Endothelial cell of umbilical vein (primary cell): ENCODE measurements at regions not wholly inside any gene's neighbourhood (a gene's known extent, or its start where the extent isn't known, plus 50 kb on each side); places are given as distances from the start of the nearest gene placed in this dataset.
"Not testable (repeated sequence)": the region's sequence is repeated elsewhere in the genome, so short reads cannot be mapped to it uniquely, and the experiment has no call there.

Experiments used
- BruUV-seq: library from RNA; stranded (reverse); fragments of 400-500 nt; replicated peaks from 2 replicates; lab custom pipeline; 2021; lab: Mats Ljungman, UMichigan
- CTCF ChIA-PET: fragments of 300-600, 350-600 bp; sonication (Branson Sonifier 250); formaldehyde crosslinking; loops from one replicate; lab custom pipeline; 2021; ENCODE audit warnings: antibody characterized with exemption, inconsistent platforms; lab: Charles Lee
- POLR2A ChIA-PET: fragments of 300-600, 350-600 bp; sonication (Branson Sonifier 250); formaldehyde crosslinking; loops from one replicate; lab custom pipeline; 2021; ENCODE audit warnings: antibody characterized with exemption, inconsistent platforms; lab: Charles Lee
- DNase-seq: peaks from one replicate; pipeline ENCODE4 v3.0.0-alpha.2; 2011; ENCODE audit warnings: low read depth, low spot score
- FAIRE-seq: peaks from 2 replicates; lab custom pipeline; 2011; peaks lifted over from hg19 to GRCh38; lab: Jason Lieb, UNC
- H2AFZ ChIP-seq: 2 replicates; pipeline ENCODE4 v1.6.0; 2012; ENCODE audit warnings: low read depth, low read length, control low read depth, inconsistent platforms
- H3K27ac ChIP-seq: 2 replicates; pipeline ENCODE4 v1.5.1; 2011; ENCODE audit warnings: low read depth, mild to moderate bottlenecking, control low read depth, low read length, moderate library complexity; ENCODE audit not compliant: insufficient read depth
- H3K27me3 ChIP-seq, 2 experiments: 2 replicates each; pipeline versions ENCODE4 v1.6.0 to v1.6.1; 2011; ENCODE audit warnings: low read length in 2 of 2, mixed read lengths in 1 of 2; ENCODE audit not compliant: control insufficient read depth in 2 of 2, insufficient read depth in 2 of 2
- H3K36me3 ChIP-seq, 2 experiments: 2 replicates in 1 of 2; 3 replicates in 1 of 2; pipeline ENCODE4 v1.5.1; 2011; ENCODE audit warnings: low read length in 2 of 2, mild to moderate bottlenecking in 1 of 2, moderate library complexity in 1 of 2; ENCODE audit not compliant: control insufficient read depth in 2 of 2, insufficient read depth in 2 of 2; ENCODE audit errors: extremely low read depth in 1 of 2
- H3K4me1 ChIP-seq: 3 replicates; pipeline ENCODE4 v1.5.1; 2011; ENCODE audit warnings: mild to moderate bottlenecking, low read length; ENCODE audit not compliant: control insufficient read depth, insufficient read depth; ENCODE audit errors: extremely low read depth
- H3K4me2 ChIP-seq: 2 replicates; pipeline ENCODE4 v1.6.1; 2011; ENCODE audit warnings: low read length, control low read depth, mixed read lengths; ENCODE audit not compliant: insufficient read depth
- H3K4me3 ChIP-seq, 3 experiments: fragments of 200-600 bp in 1 of 3; sonication (generic), shearing (Covaris generic) in 1 of 3; replicated peaks in 1 of 3; 2 replicates each; pipeline ENCODE4 v1.5.1; 2011 to 2016; ENCODE audit warnings: control low read depth in 3 of 3, low read length in 3 of 3, mild to moderate bottlenecking in 2 of 3, inconsistent platforms in 1 of 3, low read depth in 1 of 3, moderate library complexity in 1 of 3; ENCODE audit not compliant: insufficient read depth in 1 of 3
- H3K79me2 ChIP-seq: 2 replicates; pipeline ENCODE4 v1.6.0; 2012; ENCODE audit warnings: low read length, inconsistent platforms; ENCODE audit not compliant: control insufficient read depth, insufficient read depth
- H3K9ac ChIP-seq: replicated peaks from 2 replicates; pipeline ENCODE3; 2011; ENCODE audit warnings: low read length, control low read depth; ENCODE audit not compliant: insufficient read depth; ENCODE audit errors: extremely low read depth
- H3K9me1 ChIP-seq: replicated peaks from 3 replicates; pipeline ENCODE4 v1.6.0; 2011; ENCODE audit warnings: mild to moderate bottlenecking, low read length; ENCODE audit not compliant: control insufficient read depth, insufficient read depth; ENCODE audit errors: extremely low read depth
- H3K9me3 ChIP-seq: replicated peaks from 2 replicates; pipeline ENCODE4 v1.5.1; 2012; ENCODE audit warnings: low read length, inconsistent platforms; ENCODE audit not compliant: control insufficient read depth, insufficient read depth
- H4K20me1 ChIP-seq: replicated peaks from 2 replicates; pipeline ENCODE3; 2011; ENCODE audit warnings: mild to moderate bottlenecking, low read length; ENCODE audit not compliant: control insufficient read depth, insufficient read depth; ENCODE audit errors: extremely low read depth
- EZH2 ChIP-seq: IDR thresholded peaks from 2 replicates; pipeline ENCODE4 v1.6.1; 2012; ENCODE audit warnings: borderline replicate concordance, low read depth, mild to moderate bottlenecking, moderate library complexity, low read length, inconsistent platforms; ENCODE audit not compliant: severe bottlenecking
- MAX ChIP-seq: IDR thresholded peaks from 2 replicates; pipeline ENCODE4 v1.6.1; 2011; ENCODE audit not compliant: insufficient read depth, insufficient read length
- MYC ChIP-seq: IDR thresholded peaks from one replicate; pipeline ENCODE4 v1.6.1; 2011; ENCODE audit warnings: mild to moderate bottlenecking, low read depth, low read length
- POLR2AphosphoS5 ChIP-seq: IDR thresholded peaks from 2 replicates; pipeline ENCODE4 v1.6.1; 2012; ENCODE audit warnings: low read depth, mild to moderate bottlenecking, control low read depth, low read length, moderate library complexity; ENCODE audit not compliant: insufficient read depth
- dilution Hi-C: fragments of 300-500 bp; cut with MboI; formaldehyde crosslinking; loops from one replicate; pipeline ENCODE4 v1.15.0; 2019; ENCODE audit warnings: low sequenced_read_pairs; ENCODE audit not compliant: extremely low pct_ligation_motif_present
- intact Hi-C: fragments of 100-400 bp; cut with micrococcal nuclease; formaldehyde crosslinking; loops from one replicate; pipeline ENCODE4 v1.10.0; 2022

- no peak overlapping the region for H3K27ac ChIP-seq
- H3K4me2 ChIP-seq = no peak overlapping the region
- ChIA-PET POLR2A (no interaction called here), CTCF (no interaction called here)
- BruUV-seq = no TSS peak
- intact Hi-C loops (no loop called here), dilution Hi-C loops (no loop called here)
- no peak overlapping the region for H3K9ac ChIP-seq
- no peak overlapping the region for H3K4me3 ChIP-seq
- no peaks in the 10 kb centered on the region for H3K4me1 ChIP-seq
- H2AFZ ChIP-seq = no peak overlapping the region
- H3K27me3 ChIP-seq = no peaks in the 10 kb centered on the region
- H3K9me3 ChIP-seq = no peaks in the 10 kb centered on the region
- no peak for DNase-seq
- no peaks in the 10 kb centered on the region for H3K79me2 ChIP-seq
- H4K20me1 ChIP-seq = no peaks in the 10 kb centered on the region
- H3K36me3 ChIP-seq = no peaks in the 10 kb centered on the region
- no peak for TF ChIP-seq EZH2
- TF ChIP-seq MYC = no peak
- no peak for TF ChIP-seq MAX
- TF ChIP-seq POLR2AphosphoS5 = no peak
- H3K9me1 ChIP-seq = no peaks in the 10 kb centered on the region
- FAIRE-seq = no peak
Measured at GRCh38 chr7:7035851-7036250, 146.5 kb upstream of the C1GALT1 start.

DNA sequence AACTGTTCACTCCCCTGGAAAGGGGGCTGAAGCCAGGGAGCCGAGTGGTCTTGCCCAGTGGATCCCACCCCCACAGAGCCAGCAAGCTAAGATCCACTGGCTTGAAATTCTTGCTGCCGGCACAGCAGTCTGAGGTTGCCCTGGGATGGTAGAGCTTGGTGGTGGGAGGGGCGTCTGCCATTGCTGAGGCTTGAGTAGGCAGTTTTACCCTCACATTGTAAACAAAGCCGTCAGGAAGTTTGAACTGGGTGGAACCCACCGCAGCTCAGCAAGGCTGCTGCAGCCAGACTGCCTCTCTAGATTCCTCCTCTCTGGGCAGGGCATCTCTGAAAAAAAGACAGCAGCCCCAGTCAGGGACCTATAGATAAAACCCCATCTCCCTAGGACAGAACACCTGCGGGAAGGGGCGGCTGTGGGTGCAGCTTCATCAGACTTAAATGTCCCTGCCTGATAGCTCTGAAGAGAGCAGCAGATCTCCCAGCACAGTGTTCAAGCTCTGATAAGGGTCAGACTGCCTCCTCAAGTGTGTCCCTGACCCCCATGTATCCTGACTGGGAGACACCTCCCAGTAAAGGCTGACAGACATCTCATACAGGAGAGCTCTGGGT, 140.0 kb upstream of the C1GALT1 start:
- CTCF ChIA-PET, intact Hi-C loops, H2AFZ ChIP-seq, H3K27ac ChIP-seq, BruUV-seq, H3K9me1 ChIP-seq, POLR2A ChIA-PET, FAIRE-seq, H3K36me3 ChIP-seq, H3K4me3 ChIP-seq, DNase-seq, H3K4me2 ChIP-seq, H3K79me2 ChIP-seq, H3K9me3 ChIP-seq, dilution Hi-C loops, H4K20me1 ChIP-seq, H3K4me1 ChIP-seq, H3K27me3 ChIP-seq, H3K9ac ChIP-seq: not testable (repeated sequence)
